Middle frontal gyrus (tissue), 1 donor: ENCODE measurements at regions not wholly inside any gene's neighbourhood (a gene's known extent, or its start where the extent isn't known, plus 50 kb on each side); places are given as distances from the start of the nearest gene placed in this dataset.

ENCODE experiments used
- DNase-seq: peaks from one replicate; pipeline ENCODE4 v3.0.0-alpha.2; 2015; ENCODE audit warnings: low spot score; ENCODE audit errors: extremely low spot score

DNA sequence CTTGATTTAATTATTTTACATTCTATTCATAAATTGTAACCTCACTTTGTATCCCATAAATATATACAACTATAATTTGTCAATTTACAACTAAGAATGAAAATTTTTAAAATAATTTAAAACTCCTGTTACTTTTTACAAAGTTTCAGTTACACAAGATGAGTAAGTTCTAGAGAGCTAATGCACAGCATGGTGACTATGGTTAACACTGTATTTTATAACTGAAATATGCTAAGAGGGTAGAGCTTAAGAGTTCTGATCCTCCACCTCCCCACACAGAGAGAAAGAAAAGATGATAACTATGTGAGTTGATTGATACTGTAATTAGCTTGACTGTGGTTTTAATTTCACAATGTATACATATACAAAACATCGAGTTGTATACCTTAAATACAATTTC lies 412.5 kb upstream of the DDI1 start:
- no peak for DNase-seq

GRCh38 chr11:103624708-103625623 lies 411.5 kb upstream of the DDI1 start:
- no peak for DNase-seq

GRCh38 chr11:103625624-103625965 lies 410.8 kb upstream of the DDI1 start:
- DNase-seq: no peak

DNA sequence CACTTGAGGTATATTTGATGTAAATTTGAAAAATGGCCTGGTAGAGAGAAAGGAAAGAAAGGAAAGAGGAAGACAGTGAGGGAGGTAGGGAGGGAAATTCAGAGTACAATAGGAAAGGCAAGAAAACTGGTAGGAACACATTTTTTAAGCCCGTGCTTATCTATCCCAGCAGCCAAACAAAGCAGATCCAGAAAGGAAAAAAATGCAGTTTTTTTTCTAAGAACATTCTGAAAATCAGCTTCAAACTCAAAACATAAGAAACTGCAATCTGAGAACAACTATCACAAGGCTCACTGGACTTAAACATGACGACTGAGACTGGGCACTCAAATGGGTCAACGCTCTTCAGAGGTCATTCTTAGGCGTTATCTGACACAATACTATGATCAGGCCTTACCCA lies 408.3 kb upstream of the DDI1 start:
- no peak for DNase-seq

DNA sequence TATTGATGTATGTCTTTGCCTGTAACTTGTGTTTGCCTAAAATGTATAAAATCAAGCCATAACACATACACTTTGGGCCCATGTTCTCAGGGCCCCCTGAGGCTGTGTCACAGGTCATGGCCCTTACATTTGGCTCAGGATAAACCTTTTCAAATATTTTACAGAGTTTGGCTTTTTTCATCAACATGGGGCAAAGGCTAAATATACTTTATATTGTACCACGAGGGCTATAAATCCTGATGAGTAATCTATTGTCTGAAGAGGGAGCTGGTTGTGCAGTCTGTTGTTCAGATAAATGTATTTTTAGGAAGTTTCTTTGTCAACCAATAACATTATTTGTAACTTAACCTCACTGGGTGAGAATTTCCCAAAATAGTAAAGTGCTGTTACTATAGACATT lies 404.6 kb upstream of the DDI1 start:
- no peak for DNase-seq

DNA sequence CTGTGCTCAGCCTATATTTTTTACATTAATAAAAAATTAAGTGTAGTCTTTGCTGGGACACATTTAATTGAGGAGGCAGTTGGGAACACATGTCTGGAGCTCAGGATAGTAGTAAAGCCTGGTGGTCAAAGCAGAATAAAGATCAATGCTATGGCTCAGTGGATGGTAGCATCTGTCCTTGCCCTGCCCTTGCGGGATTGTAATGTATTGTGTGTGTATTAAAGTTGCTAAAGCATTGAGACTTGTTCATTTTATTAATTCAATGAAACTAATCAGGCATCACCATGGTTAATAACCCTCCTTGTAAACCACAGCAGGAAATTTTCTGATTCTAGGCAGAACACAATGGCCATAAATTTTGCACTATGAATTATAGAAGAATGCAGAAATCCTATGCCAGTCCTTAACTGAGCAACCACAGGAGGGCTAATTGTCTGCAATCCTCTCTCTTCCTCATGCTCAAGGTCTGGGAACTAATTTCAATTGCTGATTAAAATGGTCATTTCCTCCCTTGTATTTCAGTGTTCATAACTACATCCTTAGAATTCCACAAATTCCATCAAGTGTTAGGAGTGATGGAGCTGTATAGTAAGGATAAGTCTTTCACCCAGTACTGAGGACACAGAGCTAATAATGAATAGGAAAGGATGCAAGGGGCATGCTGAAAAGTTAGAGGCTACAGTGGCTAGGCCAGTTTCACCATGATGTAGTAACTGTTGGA lies 403.2 kb upstream of the DDI1 start:
- no peak for DNase-seq

DNA sequence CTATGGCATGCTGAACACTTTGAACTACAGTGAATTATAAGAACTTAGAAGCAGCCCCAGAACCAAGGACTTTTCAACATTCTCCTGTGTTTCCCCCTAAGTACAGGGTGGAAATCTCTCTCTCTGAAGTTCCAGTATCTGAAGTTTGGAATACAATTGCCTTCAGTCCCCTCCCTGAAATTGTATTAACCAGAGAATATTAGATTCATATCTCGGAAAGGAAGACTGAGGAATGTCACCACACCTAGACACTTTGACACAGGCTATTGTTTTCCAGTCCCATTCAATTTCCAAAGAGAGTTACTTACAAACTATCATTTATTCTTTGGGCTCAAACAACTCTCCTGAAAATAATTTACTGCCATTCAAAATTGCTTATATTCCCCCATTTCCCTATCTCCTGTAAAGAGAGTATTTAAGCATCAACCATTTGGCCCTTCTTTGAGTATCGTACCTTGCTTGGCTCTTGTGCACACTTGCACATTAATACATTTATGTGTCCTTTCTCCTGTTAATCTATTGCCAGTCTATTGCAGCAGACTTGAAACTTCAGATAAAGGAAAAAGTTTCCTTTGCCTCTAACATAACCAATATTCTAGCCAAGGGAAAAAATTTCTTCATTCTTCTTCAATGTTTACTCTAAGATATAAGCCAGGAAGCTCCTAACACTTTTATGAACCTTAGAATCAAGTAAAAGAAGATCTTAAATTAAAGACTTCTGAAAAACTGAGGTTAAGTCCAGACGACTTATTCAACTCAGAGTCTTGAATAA lies 402.4 kb upstream of the DDI1 start:
- DNase-seq: no peak

- DNase-seq: no peak
Measured at GRCh38 chr11:103636232-103636631, 400.2 kb upstream of the DDI1 start.

- DNase-seq: no peak
Measured at GRCh38 chr11:103637295-103637694, 399.1 kb upstream of the DDI1 start.

- no peak for DNase-seq
Measured at GRCh38 chr11:103637831-103638230, 398.6 kb upstream of the DDI1 start.

DNA sequence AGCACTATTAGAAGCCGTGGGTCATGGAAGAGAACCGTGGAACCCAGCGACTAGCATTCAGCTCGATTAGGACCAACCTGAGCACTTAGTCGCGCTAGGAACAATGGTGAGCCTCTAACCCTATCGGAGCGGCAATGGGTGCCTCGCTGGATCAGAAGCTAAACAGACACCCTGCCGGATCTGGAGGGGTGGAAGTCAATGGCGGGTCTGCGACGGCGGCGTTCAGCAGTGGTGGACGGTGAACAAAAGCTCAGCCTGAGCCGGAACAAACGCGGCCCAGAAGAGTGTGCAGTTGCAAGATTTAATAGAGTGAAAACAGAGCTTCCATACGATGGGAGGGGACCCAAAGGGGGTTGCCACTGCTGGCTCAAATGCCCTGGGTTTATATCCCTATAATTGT lies 391.8 kb upstream of the DDI1 start:
- DNase-seq: no peak

GRCh38 chr11:103648054-103648453 lies 388.4 kb upstream of the DDI1 start:
- DNase-seq: no peak

DNA sequence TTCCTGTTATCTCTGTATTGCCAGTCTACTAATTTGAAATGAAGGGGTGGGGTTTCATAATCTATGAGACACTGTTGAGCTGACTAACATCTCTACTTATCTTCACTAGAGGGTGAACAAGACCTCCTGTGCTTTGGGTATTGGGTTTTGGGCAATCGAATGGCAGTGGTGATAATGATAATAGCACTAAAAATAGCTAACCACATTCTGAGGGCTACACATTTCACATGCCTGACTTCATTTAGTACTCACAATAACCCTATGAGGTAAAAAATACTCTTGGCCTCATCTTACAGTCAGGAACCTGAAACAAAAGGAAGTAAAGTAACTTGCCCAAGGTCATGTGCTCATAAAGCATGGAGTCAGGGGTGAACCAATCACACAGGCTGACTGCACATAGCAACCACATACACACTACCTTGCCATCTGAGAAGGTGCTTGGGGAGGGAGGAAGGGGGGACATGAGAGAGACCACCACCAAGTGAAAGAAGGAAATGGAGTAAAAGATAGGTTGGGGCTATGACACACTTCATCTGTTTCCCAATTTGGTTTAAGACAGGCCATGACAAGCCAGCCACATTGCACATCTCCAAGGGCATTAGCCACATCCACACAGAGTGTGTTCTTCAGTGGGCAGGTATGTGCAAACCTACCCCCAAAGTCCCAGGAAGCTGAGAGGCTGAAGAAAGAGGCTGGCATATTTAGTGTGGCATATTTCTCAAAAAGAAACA lies 387.6 kb upstream of the DDI1 start:
- DNase-seq: no peak

GRCh38 chr11:103649401-103649895 lies 387.0 kb upstream of the DDI1 start:
- DNase-seq: no peak

- no peak for DNase-seq
Measured at GRCh38 chr11:103650330-103650729, 386.1 kb upstream of the DDI1 start.

GRCh38 chr11:103651341-103651998 lies 385.0 kb upstream of the DDI1 start:
- no peak for DNase-seq

- no peak for DNase-seq
Measured at GRCh38 chr11:103652013-103652412, 384.4 kb upstream of the DDI1 start.

DNA sequence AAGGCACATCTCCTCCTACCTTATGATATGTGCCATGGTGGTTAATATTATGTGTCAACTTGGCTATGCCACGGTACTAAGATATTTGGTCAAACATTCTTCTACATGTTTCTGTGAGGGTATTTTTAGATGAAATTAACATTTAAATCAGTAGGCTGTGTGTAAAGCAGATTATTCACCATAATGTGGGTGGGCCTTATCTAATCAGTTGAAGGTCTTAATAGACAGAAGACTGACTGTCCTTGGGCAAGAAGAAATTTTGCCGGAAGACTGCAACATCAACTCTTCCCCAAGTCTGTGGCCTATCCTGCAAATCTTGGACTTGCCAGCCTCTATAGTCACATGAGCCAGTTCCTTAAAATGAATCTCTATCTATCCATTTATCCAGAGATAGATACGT lies 380.1 kb upstream of the DDI1 start:
- no peak for DNase-seq

DNA sequence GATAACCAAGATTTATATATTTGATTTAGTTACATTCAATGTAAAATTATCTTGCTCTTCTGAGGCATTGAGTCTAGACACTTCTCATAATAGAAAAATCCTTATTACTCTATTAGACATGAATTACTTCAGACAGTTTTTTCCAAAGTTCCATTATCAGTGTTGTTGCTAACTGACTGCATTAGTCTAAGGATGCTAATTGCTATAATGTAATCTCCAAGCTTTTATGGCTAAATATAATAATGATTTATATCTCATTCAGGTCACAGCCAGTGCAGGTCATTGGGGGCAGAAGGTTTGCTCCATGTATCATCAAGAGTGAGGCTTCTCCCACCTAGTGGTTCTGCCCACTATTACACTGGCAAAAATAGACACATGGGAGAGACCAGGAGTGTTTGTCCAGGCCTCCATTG lies 377.2 kb upstream of the DDI1 start:
- DNase-seq: no peak

GRCh38 chr11:103659743-103660142 lies 376.7 kb upstream of the DDI1 start:
- DNase-seq: no peak

DNA sequence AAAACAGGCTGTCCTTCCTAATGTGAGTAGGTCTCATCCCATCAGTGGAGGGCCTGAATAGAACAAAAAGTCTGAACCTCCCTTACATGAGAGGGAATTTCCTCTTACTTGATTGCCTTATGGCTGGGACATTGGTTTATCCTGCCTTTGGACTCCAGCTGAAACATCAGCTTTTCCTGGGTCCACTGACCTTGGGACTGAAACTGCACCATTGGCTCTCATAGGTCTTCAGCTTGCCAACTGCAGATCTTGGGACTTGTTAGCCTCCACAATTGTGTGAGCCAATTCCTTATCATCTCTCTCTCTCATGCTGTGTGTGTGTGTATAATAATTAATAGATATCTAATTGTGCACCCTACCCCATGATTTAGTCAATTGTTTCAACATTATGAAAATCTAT lies 375.3 kb upstream of the DDI1 start:
- DNase-seq: no peak
